Erythroblast (primary cell): ENCODE measurements at regions not wholly inside any gene's neighbourhood (a gene's known extent, or its start where the extent isn't known, plus 50 kb on each side); places are given as distances from the start of the nearest gene placed in this dataset.

Experiments
- GATA1 ChIP-seq: IDR thresholded peaks from 2 replicates; pipeline ENCODE4 v1.6.1; 2011; ENCODE audit warnings: low read depth, mild to moderate bottlenecking, control low read depth, low read length, moderate library complexity
- POLR2A ChIP-seq: IDR thresholded peaks from 2 replicates; pipeline ENCODE4 v1.6.1; 2011; ENCODE audit warnings: mild to moderate bottlenecking, low read length

DNA sequence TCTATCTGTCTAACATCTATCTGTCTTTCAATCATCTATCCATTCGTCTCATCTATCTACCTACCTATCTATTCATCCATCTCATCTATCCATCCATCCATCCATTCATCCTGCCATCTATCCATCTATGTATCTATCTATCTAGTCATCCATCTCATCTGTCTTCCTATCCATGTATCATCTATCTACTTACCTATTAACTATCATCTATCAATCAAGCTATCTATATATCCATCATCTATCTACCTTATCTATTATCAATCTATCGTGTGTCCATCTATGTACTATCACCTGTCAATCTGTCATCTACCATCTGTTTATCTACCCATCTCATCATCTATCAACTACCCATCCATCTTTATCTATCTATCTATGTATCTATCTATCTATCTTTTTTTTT, 217.7 kb downstream of the CRLF2 start:
- TF ChIP-seq POLR2A (no peak), GATA1 (no peak)
